ENCODE measurements at regions not wholly inside any gene's neighbourhood (a gene's known extent, or its start where the extent isn't known, plus 50 kb on each side); places are given as distances from the start of the nearest gene placed in this dataset.

- no peaks in the 10 kb centered on the region for H3K9me2 ChIP-seq (replicated peaks; ENCODE audit: insufficient read depth)
- WGBS (ENCODE audit: low lambda C conversion rate, missing lambda C conversion rate): 85% methylated on average over 1 of the region's 1 CpG
- no peak overlapping the region for H3K27ac ChIP-seq
- no peak for DNase-seq (ENCODE audit: low spot score)
- TF ChIP-seq CTCF (IDR thresholded peaks at IDR 0.05; ENCODE audit: poor library complexity) (no peak), EZH2phosphoT487 (IDR thresholded peaks at IDR 0.05; ENCODE audit: low read depth, severe bottlenecking, unreplicated experiment) (no peak), EZH2 (IDR thresholded peaks at IDR 0.05; ENCODE audit: borderline replicate concordance) (no peak)
- H3K79me2 ChIP-seq: no peaks in the 10 kb centered on the region
- H2AFZ ChIP-seq: no peak overlapping the region
- no peaks in the 10 kb centered on the region for H4K20me1 ChIP-seq (ENCODE audit: insufficient read depth, poor library complexity, severe bottlenecking)
- H3K36me3 ChIP-seq (replicated peaks; ENCODE audit: insufficient read depth, low read depth): no peaks in the 10 kb centered on the region
- peaks cover 7% of the 10 kb centered on the region for H3K27me3 ChIP-seq
- H3K4me3 ChIP-seq: no peak overlapping the region
- H3K9me3 ChIP-seq (ENCODE audit: low read depth): no peaks in the 10 kb centered on the region
- H3K4me1 ChIP-seq (ENCODE audit: insufficient read depth): no peaks in the 10 kb centered on the region
- no peak overlapping the region for H3K4me2 ChIP-seq
These were observed 206.6 kb upstream of the PPP2R3A start for GRCh38 chr3:135758961-135759360.

GRCh38 chr3:135759651-135760050 lies 205.9 kb upstream of the PPP2R3A start:
- H3K36me3 ChIP-seq (replicated peaks; ENCODE audit: insufficient read depth, low read depth): no peaks in the 10 kb centered on the region
- no peak overlapping the region for H3K4me2 ChIP-seq
- H3K9me2 ChIP-seq (replicated peaks; ENCODE audit: insufficient read depth): no peaks in the 10 kb centered on the region
- no peaks in the 10 kb centered on the region for H3K9me3 ChIP-seq (ENCODE audit: low read depth)
- H3K4me3 ChIP-seq: no peak overlapping the region
- H3K4me1 ChIP-seq (ENCODE audit: insufficient read depth): no peaks in the 10 kb centered on the region
- DNase-seq (ENCODE audit: low spot score): no peak
- H3K27ac ChIP-seq: no peak overlapping the region
- WGBS (ENCODE audit: low lambda C conversion rate, missing lambda C conversion rate): 85% methylated on average over 3 of the region's 3 CpGs
- H4K20me1 ChIP-seq (ENCODE audit: insufficient read depth, poor library complexity, severe bottlenecking): no peaks in the 10 kb centered on the region
- no peak overlapping the region for H2AFZ ChIP-seq
- TF ChIP-seq CTCF (IDR thresholded peaks at IDR 0.05; ENCODE audit: poor library complexity): no peak
- TF ChIP-seq EZH2 (IDR thresholded peaks at IDR 0.05; ENCODE audit: borderline replicate concordance): no peak
- no peak for TF ChIP-seq EZH2phosphoT487 (IDR thresholded peaks at IDR 0.05; ENCODE audit: low read depth, severe bottlenecking, unreplicated experiment)
- H3K79me2 ChIP-seq: no peaks in the 10 kb centered on the region
- H3K27me3 ChIP-seq: peaks cover 7% of the 10 kb centered on the region

- TF ChIP-seq CTCF (IDR thresholded peaks at IDR 0.05; ENCODE audit: poor library complexity) (no peak), EZH2phosphoT487 (IDR thresholded peaks at IDR 0.05; ENCODE audit: low read depth, severe bottlenecking, unreplicated experiment) (no peak), EZH2 (IDR thresholded peaks at IDR 0.05; ENCODE audit: borderline replicate concordance) (no peak)
- 85% methylated on average over 3 of the region's 3 CpGs for WGBS (ENCODE audit: low lambda C conversion rate, missing lambda C conversion rate)
- Histone ChIP-seq H2AFZ (no peak overlapping the region), H3K4me1 (ENCODE audit: insufficient read depth) (no peaks in the 10 kb centered on the region), H3K27ac (no peak overlapping the region), H3K4me3 (no peak overlapping the region), H3K27me3 (peaks cover 7% of the 10 kb centered on the region), H4K20me1 (ENCODE audit: insufficient read depth, poor library complexity, severe bottlenecking) (no peaks in the 10 kb centered on the region), H3K9me3 (ENCODE audit: low read depth) (no peaks in the 10 kb centered on the region), H3K36me3 (replicated peaks; ENCODE audit: insufficient read depth, low read depth) (no peaks in the 10 kb centered on the region), H3K4me2 (no peak overlapping the region), H3K9me2 (replicated peaks; ENCODE audit: insufficient read depth) (no peaks in the 10 kb centered on the region), H3K79me2 (no peaks in the 10 kb centered on the region)
- DNase-seq (ENCODE audit: low spot score): no peak
These were observed 204.9 kb upstream of the PPP2R3A start for GRCh38 chr3:135760581-135760980.
